Ecto neural progenitor cell (in vitro differentiated cells): ENCODE measurements at regions not wholly inside any gene's neighbourhood (a gene's known extent, or its start where the extent isn't known, plus 50 kb on each side); places are given as distances from the start of the nearest gene placed in this dataset.

Source experiments
- DNase-seq: peaks from one replicate; pipeline ENCODE4 v3.0.0-alpha.2; 2018; ENCODE audit warnings: low spot score

- DNase-seq: peak; percentile 45
Observed at GRCh38 chr3:128549283-128550112, 56.5 kb upstream of the GATA2 start.

- DNase-seq: peak; percentile 27
Observed at GRCh38 chr3:128548426-128549282, 55.7 kb upstream of the GATA2 start.

- DNase-seq: peak; percentile 32
Observed at GRCh38 chr3:128548021-128548420, 55.0 kb upstream of the GATA2 start.

GRCh38 chr3:128547368-128547987 lies 54.5 kb upstream of the GATA2 start:
- peak; percentile 46 for DNase-seq

GRCh38 chr3:128546646-128547045 lies 53.6 kb upstream of the GATA2 start:
- peak; percentile 25 for DNase-seq

- no peak for DNase-seq
Observed at GRCh38 chr3:128545120-128545752, 52.2 kb upstream of the GATA2 start.

GRCh38 chr3:128544190-128544589 lies 51.2 kb upstream of the GATA2 start:
- no peak for DNase-seq

- peak; percentile 0 for DNase-seq
Observed at GRCh38 chr3:128543570-128544174, 50.7 kb upstream of the GATA2 start.
